H54 (cell line): ENCODE measurements at regions not wholly inside any gene's neighbourhood (a gene's known extent, or its start where the extent isn't known, plus 50 kb on each side); places are given as distances from the start of the nearest gene placed in this dataset.

Source experiments
- DNase-seq: peaks from one replicate; pipeline ENCODE4 v3.0.0; 2011; ENCODE audit warnings: low spot score, mixed read lengths; ENCODE audit not compliant: insufficient read length
- FAIRE-seq: peaks from 3 replicates; lab custom pipeline; 2011; peaks lifted over from hg19 to GRCh38; lab: Jason Lieb, UNC
- POLR2A ChIP-seq: IDR thresholded peaks from 2 replicates; pipeline ENCODE4 v1.6.1; 2011; ENCODE audit warnings: low read depth, mild to moderate bottlenecking, low read length

DNA sequence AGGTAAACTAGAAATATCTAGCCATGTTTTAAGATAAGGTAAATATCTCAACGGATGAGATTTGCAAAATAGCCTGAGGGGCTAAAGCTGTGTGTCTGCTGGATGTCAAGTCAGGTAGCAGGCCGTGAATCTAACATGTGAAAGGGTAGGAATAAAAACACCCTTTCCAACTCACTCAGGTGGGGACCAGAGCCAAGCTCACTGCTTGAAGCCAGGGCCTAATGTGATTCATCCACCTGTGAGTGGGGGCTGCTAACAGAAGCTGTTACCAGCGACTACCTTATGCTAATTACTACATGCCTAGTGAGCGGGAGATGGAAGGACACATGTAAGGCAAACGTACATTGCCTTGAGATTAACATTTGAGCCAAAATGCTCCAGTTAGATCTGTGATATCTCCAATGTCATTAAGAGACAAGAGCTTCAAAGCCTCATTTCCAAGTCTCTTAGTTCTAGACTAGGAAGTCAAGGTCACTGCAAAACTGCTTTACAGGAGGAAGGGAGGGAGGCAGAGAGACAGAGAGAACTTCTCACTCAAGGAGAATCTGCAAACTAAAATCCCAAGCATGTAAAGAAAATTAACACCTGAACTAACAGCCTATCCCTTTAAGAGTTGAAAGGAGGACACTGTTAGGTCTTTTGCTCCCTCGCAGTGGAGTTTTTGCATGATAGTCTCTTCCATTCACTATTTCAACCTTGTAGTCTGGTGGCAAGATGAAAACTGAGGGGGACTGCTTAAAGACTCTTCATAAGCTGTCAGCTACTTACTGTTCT, 141.6 kb upstream of the RPS23 start:
- no peak for TF ChIP-seq POLR2A
- FAIRE-seq (no peak), DNase-seq (no peak)

DNA sequence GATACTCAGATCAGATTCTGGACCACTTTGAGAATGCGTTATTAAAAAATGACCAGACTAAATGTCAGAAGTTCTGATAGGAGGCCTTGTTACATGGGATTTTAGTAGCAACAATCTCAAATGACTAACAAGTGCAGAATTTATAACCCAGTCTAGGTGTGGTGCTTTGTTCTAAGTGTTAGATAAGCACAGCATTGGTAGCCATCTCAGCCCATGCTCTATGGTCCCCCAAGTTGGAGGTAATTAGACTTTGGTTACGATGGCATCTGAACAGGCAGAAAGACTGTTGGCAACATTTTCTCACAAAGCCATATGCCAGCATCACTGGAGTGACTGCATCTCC, 140.4 kb upstream of the RPS23 start:
- TF ChIP-seq POLR2A = no peak
- no peak for DNase-seq
- FAIRE-seq = no peak

DNA sequence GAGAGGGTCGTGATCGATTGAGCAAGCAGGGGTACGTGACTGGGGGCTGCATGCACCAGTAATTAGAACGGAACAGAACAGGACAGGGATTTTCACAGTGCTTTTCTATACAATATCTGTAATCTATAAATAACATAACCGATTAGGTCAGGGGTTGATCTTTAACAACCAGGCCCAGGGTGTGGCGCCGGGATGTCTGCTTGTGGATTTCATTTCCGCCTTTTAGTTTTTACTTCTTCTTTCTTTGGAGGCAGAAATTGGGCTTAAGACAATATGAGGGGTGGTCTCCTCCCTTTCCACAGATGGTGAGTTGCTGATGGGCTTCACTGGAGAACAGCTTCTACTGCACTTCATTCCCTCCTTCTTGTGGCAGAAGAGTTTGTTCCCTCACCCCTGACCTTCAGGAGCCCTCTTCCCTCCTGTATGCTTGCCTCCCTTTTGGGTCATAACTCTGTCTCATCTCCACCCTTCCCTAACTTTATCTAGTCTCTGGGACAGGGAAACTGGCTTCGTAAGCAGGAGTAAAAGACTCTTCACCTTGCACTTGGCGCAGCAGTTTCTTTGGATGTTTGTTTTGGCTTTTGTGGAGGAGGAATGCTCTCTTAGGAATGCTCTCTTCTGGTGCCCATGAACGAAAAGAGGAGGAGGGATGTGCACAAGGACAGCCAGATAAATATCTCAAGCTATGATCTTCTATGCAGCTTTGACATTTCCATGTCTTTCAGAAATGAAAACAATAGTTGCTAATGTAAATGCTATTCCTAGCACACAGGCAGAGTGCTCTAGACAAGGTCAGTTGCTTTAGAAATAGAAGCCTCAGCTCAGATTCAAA, 139.8 kb upstream of the RPS23 start:
- DNase-seq (no peak), FAIRE-seq (no peak)
- no peak for TF ChIP-seq POLR2A

DNA sequence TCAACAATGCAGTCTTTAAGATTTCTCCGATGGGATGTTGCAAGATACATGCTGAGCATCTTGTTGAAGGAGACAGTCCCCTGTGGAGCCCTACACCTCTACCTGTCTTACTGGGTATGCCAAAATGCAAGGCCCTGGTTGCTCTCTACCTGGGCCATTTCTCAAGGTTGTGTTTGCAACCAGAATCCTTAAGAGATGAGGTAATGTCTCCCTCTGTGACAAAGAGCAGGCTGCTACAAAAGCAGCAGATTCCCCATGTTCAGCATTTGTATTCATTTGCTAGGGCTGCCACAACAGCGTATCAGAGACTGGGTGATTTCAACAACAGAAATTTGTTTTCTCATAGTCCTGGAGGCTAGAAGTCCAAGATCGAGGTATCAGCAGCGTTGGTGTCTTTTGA, 138.4 kb upstream of the RPS23 start:
- no peak for TF ChIP-seq POLR2A
- DNase-seq (no peak), FAIRE-seq (no peak)

DNA sequence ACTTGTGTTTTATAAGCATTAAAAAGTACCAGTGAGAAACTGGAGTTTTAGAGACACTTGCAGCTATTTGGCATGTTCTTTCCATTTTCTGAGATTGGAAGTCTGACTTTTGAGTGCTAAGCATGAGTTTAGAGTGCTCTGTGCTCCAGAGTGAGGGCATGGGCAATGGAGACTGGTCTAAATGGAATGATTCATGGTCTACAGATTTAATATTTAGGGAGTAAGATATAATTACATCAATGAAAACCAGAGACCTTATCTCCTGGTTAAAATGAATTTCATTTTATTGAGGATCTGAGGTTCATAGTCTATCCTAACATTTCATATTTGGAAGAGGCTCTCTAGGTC, 135.9 kb upstream of the RPS23 start:
- DNase-seq (no peak), FAIRE-seq (no peak)
- TF ChIP-seq POLR2A = no peak

DNA sequence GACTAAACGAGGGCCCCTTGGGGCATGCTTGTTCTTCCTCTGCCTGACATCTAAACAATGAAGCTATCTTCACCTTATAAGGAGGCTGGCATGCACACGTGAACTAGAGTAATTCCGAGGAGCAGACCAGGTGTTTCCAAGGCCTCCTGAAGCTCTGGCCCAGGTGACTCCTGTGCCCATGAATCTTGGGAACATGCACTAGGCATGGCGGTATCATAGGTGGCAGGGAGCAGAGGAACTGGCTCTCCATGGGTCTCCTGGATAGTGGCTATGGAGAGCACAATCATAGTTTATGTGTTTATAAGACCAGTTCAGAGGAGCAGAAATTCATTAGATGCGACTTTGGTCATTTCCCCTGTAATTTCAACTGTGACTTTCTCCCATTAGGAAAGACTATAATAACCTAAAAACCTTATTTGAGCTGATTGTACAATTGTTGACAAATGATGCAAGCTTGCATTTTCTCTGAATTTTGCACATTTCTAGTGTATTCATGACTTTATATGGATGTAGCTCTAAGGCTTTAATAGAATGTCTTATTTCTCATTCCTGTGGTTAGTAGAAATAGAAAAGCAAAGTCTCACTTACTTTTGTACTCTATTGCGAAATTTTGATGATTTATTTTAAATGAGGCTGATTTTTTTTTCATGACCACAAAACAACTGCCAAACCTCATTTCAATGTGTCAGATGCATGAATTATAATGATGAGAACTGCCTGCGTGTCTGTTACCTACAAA, 135.3 kb upstream of the RPS23 start:
- TF ChIP-seq POLR2A = no peak
- FAIRE-seq = no peak
- no peak for DNase-seq

DNA sequence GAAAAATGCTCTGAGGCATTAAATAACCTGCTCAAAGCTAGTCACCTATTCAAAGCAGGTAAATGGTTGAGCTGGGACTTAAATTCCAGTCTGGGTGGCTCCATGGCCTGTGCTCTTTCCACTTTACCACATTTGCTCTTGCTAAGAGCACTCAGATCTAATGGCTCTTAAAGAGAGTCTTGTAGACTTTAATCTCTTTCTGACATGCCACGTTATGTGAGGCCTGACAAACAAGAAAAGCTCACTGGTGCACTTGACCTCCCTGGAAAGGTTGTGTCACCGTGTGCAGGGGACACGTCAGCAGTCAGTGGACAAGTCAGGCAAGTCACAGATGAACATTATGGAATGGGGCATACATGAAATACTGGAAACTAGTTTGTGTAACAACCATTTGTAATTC, 129.9 kb upstream of the RPS23 start:
- FAIRE-seq = no peak
- no peak for TF ChIP-seq POLR2A
- DNase-seq = no peak

DNA sequence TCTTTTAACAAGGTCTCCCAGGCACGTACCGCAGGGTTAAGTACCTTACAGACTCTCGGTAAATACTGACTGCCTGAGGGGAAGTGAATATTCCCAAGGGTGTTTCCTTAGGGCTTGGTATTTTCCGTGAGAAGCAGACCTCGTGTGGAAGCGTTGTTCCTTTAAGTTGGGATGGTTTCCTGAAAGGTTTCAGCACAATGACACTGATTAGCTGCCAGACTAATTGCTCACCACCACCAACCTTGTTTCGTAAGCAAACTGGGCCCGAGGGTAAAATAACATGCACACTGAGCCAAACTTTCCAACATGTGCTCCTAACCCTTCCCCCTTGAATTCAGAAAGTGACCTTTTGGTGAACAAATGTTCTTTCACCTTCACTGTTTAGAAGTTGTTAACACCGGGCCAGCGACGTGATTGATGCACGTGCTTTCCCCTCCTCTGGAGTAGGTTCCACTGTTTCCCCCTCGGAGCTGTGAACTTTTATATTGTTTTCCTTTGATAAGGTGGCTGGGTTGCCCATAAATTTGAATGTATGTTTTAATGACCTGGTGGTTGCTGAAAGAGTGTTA, 128.1 kb upstream of the RPS23 start:
- no peak for DNase-seq
- TF ChIP-seq POLR2A = no peak
- FAIRE-seq = peak; percentile 65

DNA sequence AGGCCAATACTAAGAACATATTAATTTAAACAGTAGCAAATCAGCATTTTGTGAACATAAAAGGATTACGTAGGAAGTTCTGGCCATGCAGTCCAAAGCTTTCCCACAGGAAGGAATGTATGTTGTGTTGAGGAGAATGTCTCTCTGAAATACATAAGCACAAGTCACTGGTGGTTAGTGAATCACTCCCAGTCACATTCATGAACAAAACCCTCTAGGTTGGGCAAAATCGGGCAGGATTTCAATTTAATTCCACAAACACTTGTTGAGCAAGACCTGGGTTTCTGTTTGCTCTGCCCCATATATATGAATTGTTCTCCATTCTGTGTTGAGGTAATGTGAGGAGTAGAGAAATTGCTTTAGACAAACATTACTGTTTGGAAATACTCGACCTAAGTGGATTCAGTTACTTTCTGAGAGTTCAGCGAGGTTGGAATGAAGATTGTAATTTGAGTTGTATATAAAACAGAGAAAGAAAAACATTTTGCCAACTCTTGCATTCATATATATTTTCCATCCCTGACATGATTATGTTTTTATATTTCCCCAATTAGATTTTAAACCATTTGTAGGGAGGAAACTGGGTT, 127.6 kb upstream of the RPS23 start:
- DNase-seq (peak; percentile 26), FAIRE-seq (peak; percentile 95)

DNA sequence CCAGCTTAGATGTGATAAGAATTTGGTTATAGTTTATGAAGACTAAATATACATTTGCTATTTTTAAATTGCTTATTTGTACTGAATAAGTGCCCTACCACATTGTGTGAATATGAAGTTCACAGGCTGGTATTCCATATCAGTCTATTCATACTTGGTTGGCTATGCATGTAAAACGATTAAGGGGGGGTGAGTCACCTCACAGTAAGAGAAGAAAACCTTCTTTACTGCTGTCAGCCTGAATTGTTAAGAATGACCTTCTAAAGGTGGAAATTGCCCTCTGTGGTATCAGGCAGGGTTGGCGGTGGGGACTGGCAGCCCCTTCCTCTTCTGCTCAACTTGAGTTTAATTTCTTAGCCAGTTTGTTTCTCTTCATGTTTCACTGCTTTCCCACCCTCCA, 127.0 kb upstream of the RPS23 start:
- no peak for DNase-seq
- peak; percentile 84 for FAIRE-seq
- no peak for TF ChIP-seq POLR2A

More for the DNA sequence above, 127.6 kb upstream of the RPS23 start:
- no peak for TF ChIP-seq POLR2A

DNA sequence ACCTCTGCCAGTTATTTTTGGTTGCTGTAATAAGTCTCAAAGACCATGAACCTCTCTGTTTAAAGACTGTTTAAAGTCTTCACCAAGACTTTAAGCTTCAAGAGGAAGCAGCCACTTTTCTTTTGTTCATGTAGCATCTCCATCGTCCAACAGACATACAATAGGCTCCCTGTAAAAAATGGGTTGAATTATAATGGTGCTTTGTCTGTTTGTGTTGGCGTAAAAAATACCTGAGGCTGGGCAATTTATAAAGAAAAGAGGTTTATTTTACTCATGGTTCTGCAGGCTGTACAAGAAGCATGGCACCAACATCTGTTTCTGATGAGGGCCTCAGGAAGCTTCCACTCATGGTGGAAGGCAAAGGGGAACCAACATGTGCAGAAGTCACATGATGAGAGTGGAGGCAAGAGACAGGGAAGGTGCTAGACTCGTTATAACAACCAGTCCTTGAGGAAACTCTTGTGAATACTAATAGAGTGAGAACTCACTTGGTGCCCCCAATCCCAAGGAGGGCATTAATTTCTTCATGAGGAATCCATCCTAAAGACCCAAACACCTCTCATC, 126.3 kb upstream of the RPS23 start:
- DNase-seq (no peak), FAIRE-seq (no peak)
- TF ChIP-seq POLR2A = no peak

DNA sequence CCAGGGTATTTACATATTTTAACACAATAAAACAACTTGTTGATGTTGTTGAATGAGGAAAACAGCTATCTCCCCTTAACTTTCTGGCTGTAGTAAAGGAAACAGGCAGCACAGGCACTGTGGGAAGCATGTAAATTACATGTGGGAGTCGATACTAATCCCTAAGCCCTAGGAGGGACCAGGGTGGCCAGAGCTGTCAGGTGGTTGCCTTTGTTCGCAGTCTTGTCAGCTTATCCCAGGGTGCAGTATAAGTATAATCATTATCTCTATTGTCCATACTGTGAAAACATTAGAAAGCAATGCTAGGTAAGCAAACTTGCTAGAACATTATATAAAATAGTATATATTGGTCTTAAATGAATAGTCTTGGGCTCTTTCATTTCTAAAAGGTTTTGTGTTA, 125.6 kb upstream of the RPS23 start:
- FAIRE-seq (no peak), DNase-seq (no peak)
- TF ChIP-seq POLR2A = no peak

DNA sequence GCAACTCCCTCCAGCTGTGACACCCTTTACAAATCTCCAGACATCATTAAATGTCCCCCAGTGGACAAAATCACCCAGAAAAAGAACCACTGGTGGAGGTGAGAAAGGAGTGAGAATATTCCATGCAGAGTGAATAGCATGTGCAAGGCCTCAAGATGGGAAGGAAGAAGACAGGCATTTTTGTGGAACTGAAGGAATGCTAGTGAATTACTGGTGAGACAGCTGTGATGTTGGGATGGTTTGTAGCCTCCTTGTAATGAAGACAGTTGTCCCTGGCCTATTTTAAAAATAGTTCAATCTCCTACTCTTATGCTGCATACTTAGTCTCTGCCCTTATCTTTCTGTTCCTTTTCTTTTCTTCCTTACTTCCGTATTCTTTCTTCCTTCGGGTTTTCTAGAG, 124.9 kb upstream of the RPS23 start:
- no peak for TF ChIP-seq POLR2A
- DNase-seq = no peak
- FAIRE-seq = no peak
